SKM-1 treated with dmso at 0.1 percent for 144 hours (cell line): ENCODE measurements at regions not wholly inside any gene's neighbourhood (a gene's known extent, or its start where the extent isn't known, plus 50 kb on each side); places are given as distances from the start of the nearest gene placed in this dataset.

Source experiments
- DNase-seq: peaks from one replicate; lab custom pipeline; 2025; ENCODE audit not compliant: unreplicated experiment; lab: John Stamatoyannopoulos, UW

DNA sequence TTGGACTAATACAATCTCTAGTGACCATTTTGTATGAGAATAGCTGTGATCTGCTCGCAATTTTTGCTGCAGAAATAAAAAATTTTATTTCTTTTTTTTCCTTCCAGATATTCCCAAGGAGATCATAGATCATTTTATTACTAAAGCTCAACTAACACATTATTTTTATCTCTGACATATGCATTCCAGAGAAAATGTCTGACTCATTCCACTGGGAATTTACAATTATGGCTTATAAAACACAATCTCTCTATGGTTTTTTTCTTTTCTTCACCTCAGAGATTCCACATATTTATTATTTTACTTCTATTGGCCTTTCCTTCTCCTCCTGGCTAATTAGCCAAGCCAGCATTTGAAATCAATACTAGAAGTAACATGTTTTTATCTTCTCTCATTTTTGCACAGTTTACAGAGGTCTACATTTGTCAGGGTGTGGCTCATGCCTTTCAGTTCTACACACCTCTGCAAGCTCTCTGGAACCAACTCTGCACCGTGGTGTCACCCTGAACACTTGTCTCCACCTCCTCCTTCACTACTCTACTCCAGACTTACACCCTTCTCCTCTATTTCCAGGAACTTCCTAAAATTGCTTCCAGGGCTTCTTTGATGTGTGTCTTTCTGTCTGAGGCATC lies 59.8 kb upstream of the GPM6A start:
- no peak for DNase-seq

DNA sequence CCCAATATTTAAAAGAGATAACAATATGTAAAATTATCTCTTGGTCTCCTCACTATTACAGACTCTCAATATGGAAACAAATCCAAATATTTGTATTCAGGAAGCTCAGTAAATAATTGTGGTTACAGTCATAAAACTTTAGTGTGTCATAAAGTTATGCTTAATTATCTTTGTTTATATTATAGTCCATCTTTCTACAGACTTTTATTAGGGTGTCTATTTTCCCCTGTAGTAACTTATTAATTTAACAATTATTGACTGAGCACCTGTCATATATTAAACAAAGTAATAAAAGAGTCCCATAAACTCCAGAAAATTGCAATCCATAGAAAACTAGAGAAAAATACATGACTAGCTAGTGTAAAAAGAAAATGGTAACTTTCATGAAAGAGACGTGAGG lies 61.6 kb upstream of the GPM6A start:
- no peak for DNase-seq

DNA sequence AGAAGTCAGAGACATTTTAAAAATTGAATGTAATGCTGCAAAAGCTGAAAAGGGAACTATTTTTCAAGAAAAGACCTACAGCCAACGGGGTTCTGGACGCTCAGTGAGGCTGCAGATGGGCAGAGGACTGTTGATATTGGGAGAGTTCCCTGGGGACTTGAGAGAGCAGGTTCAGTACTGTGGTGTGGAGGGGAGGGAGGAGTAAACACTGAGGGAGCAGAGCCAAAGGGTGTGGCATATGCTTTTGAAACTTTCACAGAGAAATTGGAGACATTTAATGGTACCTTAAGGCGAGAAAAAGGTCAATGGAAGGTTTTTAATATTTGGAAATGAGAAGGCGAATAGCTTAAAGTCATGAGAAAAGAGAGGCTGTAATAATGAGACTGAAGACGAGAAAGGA lies 62.2 kb upstream of the GPM6A start:
- no peak for DNase-seq

DNA sequence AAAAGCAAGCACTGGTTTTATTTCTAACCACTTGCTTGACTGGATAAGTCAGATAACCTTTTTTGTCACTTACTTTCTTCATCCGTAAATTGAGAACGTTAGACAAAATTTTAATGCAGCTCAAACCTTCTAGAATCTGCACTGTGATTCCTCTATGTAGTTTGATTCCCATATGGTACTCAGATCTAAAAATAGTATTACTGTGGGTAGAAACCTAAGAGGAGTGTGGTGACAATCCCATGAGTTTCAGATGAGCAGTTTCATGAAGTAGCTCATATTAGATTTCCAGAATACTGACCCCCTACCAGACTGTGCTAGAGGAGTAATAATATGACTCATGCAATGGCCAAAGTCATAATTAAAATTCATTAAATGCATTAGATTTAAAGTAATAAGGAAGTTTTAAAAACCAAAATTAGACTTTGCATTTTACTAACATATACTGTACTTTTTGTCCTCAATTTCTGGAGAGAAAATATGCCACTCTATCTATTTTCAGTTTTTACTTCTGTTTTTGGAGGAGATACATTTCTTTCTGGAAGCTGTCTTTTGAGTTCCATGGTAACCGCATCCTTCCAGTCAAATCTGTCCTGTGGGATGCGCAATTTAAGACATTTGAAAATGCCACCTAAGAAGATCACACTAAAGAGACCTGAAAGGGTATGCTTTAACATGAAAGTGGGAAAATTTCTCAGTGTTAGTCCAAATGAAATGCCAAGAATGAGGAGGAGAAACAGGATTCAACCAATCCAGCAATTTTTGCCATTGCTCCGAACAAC lies 64.1 kb upstream of the GPM6A start:
- DNase-seq, result no peak

DNA sequence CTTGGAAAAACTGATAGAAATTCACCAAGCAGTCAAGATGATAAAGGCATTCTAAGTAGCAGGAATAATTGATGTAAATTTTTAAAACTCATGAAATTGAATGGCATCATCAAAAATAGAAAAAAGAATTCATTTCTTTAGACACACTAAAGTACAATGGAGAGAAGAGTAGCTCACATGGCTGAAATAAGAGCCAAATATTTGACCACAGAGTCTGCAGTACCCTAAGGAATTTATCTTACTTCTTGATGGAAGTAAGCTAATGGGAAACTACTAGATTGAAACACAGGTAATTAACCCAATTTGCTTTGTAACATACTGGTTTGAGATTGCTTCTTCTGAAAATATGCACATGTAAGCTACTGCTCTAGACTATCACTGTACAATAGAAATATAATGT lies 70.8 kb upstream of the GPM6A start:
- no peak for DNase-seq

DNA sequence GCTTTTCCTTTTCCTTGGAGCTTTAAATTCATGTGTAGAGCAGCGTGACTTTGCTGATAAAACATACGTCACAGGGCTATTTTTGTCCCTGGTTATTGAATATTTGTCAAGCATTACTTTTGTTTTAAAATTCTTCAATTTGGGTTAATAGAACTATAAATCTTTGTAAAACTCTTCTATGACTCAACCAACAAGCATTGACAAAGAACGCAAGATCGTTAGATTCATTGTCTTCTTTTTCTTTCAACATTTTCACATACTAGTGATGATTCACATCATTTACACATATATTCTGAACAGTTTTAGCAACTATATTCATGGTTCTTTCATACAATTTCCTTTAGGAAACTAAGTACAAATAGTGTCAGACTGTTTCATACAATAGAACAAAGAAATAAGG lies 72.0 kb upstream of the GPM6A start:
- DNase-seq, result no peak

DNA sequence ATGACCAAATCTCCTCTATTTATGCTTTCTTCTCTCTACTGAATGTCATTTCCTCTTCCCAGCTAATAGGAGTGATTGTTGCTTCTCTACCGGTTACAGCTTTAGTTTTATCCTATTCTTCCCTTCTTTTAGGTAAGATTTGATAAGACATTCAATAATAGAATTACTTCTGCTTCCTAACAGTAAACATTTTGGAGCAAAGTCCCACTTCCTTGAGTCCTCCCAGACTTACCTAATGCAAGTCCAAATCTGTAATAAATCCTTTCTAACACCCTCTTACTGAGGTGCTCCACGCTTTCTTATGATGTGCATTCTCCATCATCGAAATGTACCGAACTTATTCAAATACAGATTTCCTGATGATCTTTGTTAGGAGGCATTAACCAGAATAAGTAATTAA lies 79.2 kb upstream of the GPM6A start:
- DNase-seq, result no peak

DNA sequence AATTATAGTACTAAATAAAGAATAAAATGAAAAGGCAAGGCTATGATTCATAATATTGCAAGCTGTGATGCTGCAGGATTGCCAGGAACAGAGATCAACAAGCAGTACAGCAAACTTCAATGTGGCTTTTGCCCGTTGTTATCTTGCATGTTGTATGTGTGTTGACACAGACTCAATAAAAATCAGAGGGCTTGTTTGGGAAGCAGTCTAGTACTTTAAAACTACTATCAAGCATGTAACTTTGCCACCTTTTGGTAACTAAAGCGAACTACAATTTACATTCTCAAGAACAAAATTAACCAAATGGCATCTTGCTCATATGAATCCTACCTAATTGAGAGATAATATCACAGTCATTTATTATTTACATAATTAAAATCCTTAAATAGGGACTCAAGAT lies 79.8 kb upstream of the GPM6A start:
- DNase-seq, result no peak

DNA sequence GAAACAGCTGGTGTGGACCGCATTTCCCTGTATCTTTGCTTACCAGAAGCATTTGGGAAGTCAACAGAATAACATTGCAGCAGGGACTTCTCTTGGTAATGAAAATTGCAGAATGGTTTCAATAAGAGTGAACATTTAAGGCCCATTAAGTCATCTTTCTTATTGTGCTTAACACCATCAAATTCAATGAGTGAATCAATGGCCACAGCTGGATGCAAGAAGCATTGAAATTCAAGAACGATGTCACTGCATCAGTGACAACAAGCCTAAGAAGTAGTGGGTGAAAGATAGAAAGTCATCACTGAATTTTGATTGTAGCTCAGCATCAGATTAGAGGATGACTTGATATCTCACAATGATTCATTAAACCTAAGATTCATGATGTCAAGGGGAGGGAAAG lies 93.9 kb upstream of the GPM6A start:
- DNase-seq, result no peak

DNA sequence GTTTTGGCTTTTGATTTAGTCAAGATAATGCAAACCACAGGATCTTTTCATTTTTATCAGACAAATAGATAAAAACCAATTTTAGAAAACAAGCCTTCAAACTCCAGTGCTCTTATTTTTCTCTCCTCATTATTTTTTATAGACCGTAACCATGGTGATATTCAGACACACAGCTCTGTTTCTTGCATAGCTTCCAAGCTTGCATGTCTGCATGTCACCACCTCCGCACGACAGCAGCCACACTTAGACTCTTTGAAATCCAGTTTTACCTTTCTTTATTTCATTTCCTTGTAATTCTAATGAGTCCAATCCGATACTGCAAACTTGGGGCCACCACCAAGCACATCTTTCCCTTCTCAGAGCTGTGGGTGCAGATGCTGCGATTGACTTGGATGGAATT lies 94.3 kb upstream of the GPM6A start:
- DNase-seq, result no peak

DNA sequence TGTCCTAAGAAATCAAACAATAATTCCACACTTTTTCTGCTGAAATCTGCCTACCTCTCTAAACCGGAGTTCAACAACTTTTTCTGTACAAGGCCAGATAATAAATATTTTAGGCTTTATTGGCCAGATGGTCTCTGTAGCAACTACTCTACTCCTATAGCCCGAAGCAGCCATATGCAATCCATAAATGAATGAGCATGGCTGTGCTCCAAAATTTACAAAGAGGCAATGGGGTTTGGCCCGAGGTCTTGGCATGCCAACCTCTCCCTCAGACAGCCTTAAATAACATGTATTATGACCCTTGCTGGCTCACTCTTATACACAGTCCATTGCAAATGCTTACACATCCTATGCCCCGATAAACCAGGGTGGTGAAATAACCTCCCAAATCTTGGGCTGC lies 98.6 kb upstream of the GPM6A start:
- DNase-seq, result no peak

DNA sequence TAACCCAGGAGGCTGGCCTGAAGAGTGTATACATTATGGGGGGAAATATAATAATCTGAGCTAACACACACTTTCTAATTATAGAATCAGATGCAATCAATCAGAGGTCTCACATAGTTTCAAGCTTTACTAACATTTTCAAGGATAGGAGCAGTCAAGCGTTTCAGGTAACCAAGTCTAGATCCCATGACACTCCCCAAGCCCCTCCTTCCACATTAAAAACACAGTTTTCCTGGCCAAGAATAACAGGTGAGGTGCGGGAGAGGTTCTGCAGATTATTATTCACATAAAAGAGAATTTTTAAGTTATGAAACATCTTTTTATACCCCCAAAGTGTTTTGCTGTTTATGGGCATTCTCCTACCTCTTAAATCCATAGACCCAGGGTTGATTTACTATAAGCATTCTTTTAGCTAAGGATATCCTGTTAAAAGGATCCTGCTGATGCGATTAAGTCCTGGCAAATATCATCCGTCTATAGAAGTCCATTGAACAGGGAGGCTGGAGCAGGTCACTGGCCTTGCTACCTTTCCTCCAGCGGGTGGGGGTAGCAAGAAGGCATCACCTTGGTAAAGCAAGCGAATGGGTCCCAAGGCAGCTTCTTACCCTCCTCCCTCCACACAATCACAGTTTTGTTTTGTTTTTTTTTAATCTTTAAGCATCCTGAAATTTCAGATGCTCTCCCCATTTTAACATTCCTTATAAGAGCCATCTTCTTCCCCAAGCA lies 104.7 kb upstream of the GPM6A start:
- no peak for DNase-seq

DNA sequence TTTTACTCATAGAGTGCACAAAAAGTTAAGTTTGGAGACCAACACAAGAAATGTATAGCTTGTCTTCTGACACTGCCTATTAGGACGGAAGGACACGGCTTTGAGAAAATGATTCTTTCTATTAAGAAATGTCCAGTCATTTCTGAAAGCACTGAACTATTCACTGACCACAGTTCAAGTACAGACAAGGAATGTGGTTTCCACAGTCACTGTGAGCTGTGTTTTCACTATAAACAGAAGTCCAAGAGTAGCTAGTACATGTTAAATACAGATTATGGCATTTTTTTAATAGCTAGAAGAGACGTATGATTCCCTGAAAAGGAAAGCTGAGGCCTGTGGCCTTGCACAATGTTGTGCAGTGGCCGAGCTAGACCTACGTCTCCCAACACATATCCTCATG lies 115.1 kb upstream of the GPM6A start:
- DNase-seq, result no peak

DNA sequence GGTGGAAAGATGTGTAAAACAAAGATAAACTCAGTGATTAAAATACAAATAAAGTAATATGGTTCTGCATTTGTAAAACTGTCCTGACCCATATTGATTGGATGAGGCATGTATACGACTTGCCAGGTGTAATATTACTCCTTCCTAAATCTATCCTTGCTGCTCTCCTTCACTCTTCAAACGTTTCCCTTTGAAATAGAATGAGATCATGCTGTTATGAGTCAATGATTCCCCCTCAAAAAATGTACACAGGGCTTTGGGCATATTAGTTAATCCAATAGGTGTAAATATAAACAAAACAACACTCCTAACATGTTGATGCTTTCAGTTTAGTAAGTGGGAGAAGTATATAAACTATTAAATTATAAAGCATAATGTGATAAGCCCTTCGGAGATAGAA lies 117.4 kb upstream of the GPM6A start:
- DNase-seq, result no peak

DNA sequence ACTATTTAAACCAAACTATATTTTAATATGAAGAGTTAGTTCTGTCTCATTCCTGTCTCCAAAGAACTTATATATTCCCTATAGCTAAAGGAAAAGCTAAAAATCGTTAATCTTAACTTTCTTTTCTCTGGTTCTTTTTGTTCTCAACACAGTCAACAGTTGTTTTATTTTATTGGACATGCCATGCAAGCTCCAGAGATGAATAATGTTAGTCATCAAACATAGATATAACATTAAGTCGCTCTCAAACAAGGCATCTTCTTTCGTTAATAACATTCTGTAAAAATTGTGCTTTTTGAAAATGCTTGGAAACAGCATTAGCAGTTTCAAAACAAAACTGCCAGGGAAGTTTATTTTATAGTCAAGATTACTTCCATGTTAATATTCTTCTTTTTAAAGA lies 117.9 kb upstream of the GPM6A start:
- DNase-seq, result no peak

DNA sequence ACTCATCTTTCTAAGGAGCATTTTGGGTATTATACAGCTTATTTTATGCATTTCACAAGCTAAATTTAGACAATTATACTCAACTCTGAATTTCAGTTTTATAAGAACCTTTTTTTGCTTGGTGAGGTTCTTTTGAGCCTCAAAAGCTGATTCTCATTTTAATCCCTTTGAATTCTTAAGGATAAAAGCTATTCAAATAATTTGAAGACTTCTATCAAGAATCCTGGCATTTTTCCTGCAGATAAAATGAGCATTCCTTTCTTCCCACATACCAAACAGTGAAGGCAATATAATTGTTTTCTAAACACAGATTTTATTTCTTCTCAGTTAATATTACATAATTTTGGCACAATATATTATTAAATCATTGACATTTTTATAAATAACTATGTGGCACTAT lies 118.4 kb upstream of the GPM6A start:
- no peak for DNase-seq

DNA sequence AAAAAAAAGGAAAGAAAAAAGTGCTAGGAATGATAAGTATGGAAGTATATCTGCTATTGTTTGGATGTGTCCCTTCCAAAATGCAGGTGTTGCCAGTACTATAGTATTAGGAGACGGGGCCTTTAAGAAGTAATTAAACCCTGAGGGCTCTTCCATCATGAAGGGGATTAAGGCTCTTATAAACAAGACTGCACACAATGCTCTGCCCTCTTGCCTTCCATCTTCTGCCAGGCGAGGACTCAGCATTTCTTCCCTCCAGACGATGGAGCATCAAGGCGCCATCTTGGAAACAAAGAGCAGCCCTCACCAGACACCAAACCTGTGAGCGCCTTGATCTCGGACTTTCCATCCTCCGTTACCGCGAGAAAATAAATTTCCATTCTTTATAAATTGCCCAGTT lies 120.1 kb upstream of the GPM6A start:
- no peak for DNase-seq

DNA sequence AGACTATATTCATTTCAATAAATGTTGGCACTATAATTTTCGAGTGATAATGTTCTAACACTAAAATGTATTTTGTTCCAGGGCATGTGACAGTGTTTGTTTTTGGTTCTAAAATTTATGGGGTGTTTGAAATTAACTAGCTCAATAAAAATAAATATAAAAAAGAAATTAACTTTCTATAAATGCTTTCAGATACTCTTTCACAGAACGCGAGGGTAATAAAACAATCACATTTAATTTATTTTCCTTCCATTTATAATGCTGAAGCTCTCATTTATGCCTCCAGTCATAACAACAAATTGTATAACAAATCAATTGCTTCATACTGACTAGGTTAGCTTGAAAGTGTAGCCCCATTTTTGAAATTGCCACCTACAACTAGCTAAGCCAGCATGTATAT lies 122.4 kb upstream of the GPM6A start:
- no peak for DNase-seq

DNA sequence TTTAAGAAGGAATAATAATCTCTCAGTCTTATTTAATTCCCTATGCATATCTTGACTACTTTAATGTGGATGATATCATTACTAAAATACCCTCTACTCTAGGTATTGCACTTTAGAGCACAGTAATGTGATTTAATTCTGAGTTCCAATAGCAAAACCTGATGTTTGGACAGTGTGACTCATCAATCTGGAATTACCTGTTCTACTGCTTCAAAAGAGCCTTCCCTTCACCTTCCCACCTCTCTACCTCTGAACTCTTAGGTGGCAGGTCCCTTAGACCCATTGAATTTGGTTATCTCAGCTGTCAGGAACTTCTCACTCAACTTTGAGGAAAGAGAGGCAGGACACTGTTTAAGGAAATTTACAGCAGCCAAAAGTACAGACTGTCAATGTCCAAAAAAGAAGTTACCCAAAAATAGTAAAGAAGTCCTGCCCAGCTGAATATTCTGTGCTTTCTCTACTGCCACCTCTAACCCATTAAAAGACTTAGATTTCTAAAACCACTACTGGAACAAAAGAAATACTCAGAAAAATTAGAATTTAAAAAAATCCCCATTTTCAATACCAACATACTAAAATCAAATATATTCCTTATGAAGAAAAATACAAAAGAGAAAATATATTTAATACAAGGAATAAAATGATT lies 123.1 kb upstream of the GPM6A start:
- no peak for DNase-seq

DNA sequence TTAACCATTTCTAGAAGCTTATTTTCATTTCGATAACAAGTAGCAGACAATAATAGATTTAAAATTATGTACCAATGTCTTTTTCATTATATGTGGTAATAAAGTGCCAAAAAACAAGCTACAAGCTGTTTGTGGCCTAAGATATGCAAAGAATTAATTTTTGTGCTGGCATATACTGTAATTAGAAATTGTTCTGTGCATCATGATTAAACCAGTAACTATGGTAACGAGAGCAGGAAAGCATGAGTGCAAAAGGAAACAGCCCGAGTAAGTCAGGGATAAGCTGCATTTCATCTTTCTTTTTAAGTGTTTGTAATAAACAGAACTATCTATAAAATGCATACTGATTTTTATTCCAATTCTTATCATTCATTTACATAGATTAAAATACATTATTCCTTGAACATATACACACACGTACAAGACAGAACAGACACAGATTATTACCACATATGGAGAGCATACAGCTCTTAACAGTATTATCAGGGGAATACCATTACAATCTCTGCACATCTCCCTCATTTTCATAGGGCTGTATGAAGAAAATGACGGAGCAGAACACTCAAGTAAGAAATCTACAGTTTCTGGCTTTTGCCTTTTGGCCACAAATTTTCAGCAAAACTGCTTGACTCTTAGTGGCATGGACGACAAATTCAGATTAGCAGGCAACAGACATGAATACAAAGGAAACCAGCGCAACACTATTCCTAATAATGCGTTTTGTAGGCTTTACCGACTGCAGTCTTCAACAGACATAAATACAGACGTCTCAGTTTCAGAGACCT lies 121.3 kb upstream of the WDR17 start:
- no peak for DNase-seq

DNA sequence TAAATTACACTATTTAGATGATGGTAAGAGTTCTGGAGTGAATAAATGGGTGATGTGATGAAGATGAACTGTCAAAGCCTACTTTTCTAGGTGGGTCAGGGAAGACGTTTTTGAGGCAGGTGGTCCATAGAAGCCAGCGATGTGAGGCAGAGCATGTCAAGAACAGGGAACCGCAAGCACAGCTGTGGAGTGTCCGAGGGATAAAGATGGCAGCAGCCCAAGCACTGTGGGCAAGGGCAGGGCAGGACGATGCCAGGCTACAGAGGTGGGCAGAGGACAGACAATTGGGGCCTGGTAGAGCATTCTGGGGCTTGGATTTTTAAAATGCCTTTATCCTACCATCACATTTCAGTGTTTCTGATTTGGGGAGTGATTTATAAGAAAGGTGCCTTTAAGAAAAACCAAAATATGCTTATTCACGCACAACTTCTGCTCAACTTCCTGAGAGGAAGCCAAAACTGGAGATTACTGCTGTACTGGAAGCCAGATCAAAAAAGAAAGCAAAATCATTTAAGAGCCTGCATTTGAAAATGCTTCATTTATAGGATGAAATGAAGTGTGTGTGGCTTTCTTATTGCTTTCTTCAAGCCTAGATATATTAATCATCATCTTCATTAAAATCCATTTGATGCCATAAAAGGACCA lies 119.0 kb upstream of the WDR17 start:
- DNase-seq, result no peak
